ENCODE measurements at regions not wholly inside any gene's neighbourhood (a gene's known extent, or its start where the extent isn't known, plus 50 kb on each side); places are given as distances from the start of the nearest gene placed in this dataset.

- TF ChIP-seq POLR2A (IDR thresholded peaks at IDR 0.05) = no peak
- no peak for TF ChIP-seq CTCF (IDR thresholded peaks at IDR 0.05)
Observed at GRCh38 chr4:22315628-22316027, 200.2 kb downstream of the ADGRA3 start.
